ENCODE measurements at regions not wholly inside any gene's neighbourhood (a gene's known extent, or its start where the extent isn't known, plus 50 kb on each side); places are given as distances from the start of the nearest gene placed in this dataset.

GRCh38 chr5:135234666-135235401 is 164.2 kb downstream of the MACROH2A1 start:
- no peak for DNase-seq

GRCh38 chr5:135234242-135234641 is 164.8 kb downstream of the MACROH2A1 start:
- DNase-seq: no peak

- DNase-seq: no peak
Observed at GRCh38 chr5:135233477-135233876, 165.6 kb downstream of the MACROH2A1 start.

- DNase-seq: no peak
Observed at GRCh38 chr5:135232958-135233357, 166.1 kb downstream of the MACROH2A1 start.

GRCh38 chr5:135231289-135231688 is 167.7 kb downstream of the MACROH2A1 start:
- DNase-seq: no peak

GRCh38 chr5:135230251-135230925 is 168.6 kb downstream of the MACROH2A1 start:
- DNase-seq: peak in 1 of 2 donors; percentile 29

- no peak for DNase-seq
Observed at GRCh38 chr5:135229679-135230132, 169.3 kb downstream of the MACROH2A1 start.

GRCh38 chr5:135229122-135229521 is 169.9 kb downstream of the MACROH2A1 start:
- DNase-seq: no peak

- no peak for DNase-seq
Observed at GRCh38 chr5:135228222-135228621, 170.8 kb downstream of the MACROH2A1 start.

GRCh38 chr5:135227064-135228022 is 171.7 kb downstream of the MACROH2A1 start:
- no peak for DNase-seq

GRCh38 chr5:135225856-135226560 is 173.0 kb downstream of the MACROH2A1 start:
- no peak for DNase-seq

GRCh38 chr5:135223891-135224625 is 175.0 kb downstream of the MACROH2A1 start:
- DNase-seq: peak; percentile 27 to 49

- DNase-seq: no peak
Observed at GRCh38 chr5:135223404-135223803, 175.6 kb downstream of the MACROH2A1 start.

GRCh38 chr5:135222771-135223170 is 176.3 kb downstream of the MACROH2A1 start:
- no peak for DNase-seq

GRCh38 chr5:135222171-135222681 is 176.8 kb downstream of the MACROH2A1 start:
- DNase-seq: peak in 1 of 2 donors; percentile 24

- DNase-seq: no peak
Observed at GRCh38 chr5:135221696-135222095, 177.3 kb downstream of the MACROH2A1 start.

GRCh38 chr5:135221187-135221473 is 177.9 kb downstream of the MACROH2A1 start:
- peak; percentile 37 to 78 for DNase-seq

- no peak for DNase-seq
Observed at GRCh38 chr5:135220394-135221186, 178.4 kb downstream of the MACROH2A1 start.

- DNase-seq: no peak
Observed at GRCh38 chr5:135219868-135220267, 179.2 kb downstream of the MACROH2A1 start.

GRCh38 chr5:135218790-135219568 is 180.1 kb downstream of the MACROH2A1 start:
- no peak for DNase-seq

Measured in inflammatory macrophage treated with lipopolysaccharide for 1 hour (primary cell).